ENCODE measurements at regions not wholly inside any gene's neighbourhood (a gene's known extent, or its start where the extent isn't known, plus 50 kb on each side); places are given as distances from the start of the nearest gene placed in this dataset.

DNA sequence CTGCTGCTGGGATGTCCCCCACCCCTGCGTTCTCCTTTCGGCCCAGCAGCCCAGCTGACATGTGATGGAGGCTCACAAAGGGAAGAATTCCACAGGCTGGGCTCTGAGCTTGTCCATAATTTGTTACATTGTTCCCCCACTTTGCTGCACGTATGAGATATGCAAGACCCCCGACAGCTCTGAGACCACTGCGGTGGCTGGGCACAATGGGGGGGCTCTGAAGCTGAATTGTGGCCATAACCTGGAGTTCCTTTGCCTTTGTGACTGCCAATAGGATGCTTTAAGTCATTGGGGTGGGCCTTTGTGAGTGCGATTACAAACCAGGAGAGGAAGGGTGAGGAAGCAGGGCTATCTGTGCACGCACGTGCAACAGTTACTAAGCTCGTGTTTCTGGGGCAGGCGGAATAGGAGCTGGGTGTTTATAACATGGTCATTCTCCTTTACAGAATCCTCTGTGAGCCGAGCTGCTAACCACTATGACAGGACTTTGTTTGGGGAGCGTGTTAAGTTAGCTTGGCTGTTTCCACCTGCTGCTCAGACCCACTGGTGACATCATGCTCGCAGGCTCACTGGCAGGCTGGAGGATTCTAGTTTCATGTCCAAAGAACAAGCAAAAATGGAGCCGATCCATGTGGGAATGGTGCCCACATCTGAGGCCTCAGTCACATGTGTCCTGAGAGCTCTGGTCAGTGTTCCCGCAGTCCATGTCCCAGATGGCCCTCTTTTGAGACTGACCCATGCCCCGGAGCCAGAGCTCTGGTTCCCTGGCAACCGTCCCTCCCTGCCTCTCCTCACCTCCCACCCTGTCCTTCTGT, 208.3 kb upstream of the SALL1 start:
- peak in 1 of 2 donors; percentile 12 for DNase-seq (ENCODE audit: low read depth in 2 of 2)
- TF ChIP-seq, protein P1, sequence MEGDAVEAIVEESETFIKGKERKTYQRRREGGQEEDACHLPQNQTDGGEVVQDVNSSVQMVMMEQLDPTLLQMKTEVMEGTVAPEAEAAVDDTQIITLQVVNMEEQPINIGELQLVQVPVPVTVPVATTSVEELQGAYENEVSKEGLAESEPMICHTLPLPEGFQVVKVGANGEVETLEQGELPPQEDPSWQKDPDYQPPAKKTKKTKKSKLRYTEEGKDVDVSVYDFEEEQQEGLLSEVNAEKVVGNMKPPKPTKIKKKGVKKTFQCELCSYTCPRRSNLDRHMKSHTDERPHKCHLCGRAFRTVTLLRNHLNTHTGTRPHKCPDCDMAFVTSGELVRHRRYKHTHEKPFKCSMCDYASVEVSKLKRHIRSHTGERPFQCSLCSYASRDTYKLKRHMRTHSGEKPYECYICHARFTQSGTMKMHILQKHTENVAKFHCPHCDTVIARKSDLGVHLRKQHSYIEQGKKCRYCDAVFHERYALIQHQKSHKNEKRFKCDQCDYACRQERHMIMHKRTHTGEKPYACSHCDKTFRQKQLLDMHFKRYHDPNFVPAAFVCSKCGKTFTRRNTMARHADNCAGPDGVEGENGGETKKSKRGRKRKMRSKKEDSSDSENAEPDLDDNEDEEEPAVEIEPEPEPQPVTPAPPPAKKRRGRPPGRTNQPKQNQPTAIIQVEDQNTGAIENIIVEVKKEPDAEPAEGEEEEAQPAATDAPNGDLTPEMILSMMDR (IDR thresholded peaks at IDR 0.05; ENCODE audit: low read depth, low read length), result no peak

DNA sequence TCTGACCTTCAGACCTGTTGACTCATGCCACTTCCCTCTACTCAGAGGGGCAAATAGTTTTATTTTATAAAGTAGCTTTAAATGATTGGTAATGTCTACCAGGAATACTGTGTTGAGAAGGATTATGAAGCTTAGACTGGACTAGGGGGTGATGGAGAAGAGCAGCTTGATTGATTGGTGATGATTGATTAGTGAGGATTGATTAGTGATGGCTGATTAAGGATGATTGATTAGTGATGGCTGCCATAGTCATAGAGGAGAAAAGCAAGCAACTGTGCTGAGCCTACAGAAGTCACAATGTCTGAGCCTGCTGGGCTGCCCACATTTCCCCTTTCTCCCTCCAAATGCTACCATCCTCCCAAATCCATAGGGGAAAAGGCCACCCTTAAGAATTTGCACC, 206.8 kb upstream of the SALL1 start:
- no peak for DNase-seq (ENCODE audit: low read depth in 2 of 2)
- no peak overlapping the region for H3K4me3 ChIP-seq (replicated peaks in 1 of 2; ENCODE audit: low read depth in 2 of 2, low read length in 2 of 2)
- TF ChIP-seq, protein P1 (IDR thresholded peaks at IDR 0.05; ENCODE audit: low read depth, low read length), result no peak

More for the DNA sequence above, 208.3 kb upstream of the SALL1 start:
- H3K4me3 ChIP-seq (replicated peaks in 1 of 2; ENCODE audit: low read depth in 2 of 2, low read length in 2 of 2), result no peak overlapping the region

DNA sequence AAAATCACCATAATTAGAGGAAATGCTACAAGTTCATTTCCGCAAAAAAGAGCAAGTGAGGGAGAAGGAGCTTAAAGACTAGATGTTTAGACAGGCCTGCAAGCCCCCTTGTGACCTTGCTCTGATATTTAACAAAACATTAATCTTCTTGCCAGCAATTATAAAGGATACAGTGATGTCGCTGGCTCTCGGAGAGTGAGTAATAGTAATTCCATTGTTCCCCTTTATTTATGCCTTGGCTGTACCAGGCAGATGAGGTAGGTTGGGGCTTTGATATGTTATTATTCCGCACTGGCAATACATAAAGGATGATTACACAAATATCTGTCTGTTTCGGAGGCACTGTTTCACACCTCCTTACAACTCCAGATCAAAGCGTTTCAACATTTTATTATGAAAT, 204.8 kb upstream of the SALL1 start:
- no peak overlapping the region for H3K4me3 ChIP-seq (replicated peaks in 1 of 2; ENCODE audit: low read depth in 2 of 2, low read length in 2 of 2)
- TF ChIP-seq, protein P1 (IDR thresholded peaks at IDR 0.05; ENCODE audit: low read depth, low read length), result no peak
- DNase-seq (ENCODE audit: low read depth in 2 of 2), result no peak

DNA sequence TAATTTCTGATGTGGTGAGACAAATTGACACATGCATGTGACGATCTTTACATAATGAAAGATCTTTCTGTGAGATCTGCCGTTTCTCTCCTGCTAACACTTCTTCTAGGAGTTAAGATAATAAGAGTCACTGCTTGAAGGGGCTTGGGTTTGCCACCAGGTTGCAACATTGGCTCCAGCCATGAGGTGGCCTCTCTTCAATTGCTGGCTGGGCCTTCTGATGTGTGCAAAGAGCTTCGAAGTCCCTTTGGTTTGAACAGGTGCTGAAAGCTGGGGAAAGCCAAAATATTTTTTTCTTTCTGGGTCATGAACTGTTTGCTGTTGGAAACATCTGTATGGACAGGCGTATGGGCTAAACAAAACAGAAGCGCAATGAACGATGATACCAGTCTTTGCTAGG, 204.1 kb upstream of the SALL1 start:
- TF ChIP-seq, protein P1 (IDR thresholded peaks at IDR 0.05; ENCODE audit: low read depth, low read length), result no peak
- no peak overlapping the region for H3K4me3 ChIP-seq (replicated peaks in 1 of 2; ENCODE audit: low read depth in 2 of 2, low read length in 2 of 2)
- no peak for DNase-seq (ENCODE audit: low read depth in 2 of 2)

DNA sequence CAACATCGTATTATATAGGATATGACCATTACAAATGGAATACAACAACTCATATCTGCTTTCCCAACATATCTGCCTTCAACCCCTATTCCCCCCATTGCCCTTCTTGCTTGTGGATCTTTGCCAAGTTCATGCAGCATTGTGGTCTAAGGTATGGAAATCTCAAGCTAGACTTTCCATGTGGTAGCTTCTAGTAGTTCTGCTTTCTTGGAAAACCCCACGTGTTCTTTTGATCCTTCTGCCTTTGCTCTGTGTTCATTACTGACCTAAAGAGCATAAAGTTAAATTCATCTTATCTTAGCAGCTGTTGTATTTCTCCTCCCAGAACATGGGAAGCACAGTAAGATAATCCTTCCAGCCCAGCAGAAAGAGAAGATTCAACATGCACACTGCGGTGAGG, 202.0 kb upstream of the SALL1 start:
- no peak for DNase-seq (ENCODE audit: low read depth in 2 of 2)
- TF ChIP-seq, protein P1 (IDR thresholded peaks at IDR 0.05; ENCODE audit: low read depth, low read length), result no peak
- H3K4me3 ChIP-seq (replicated peaks in 1 of 2; ENCODE audit: low read depth in 2 of 2, low read length in 2 of 2), result no peak overlapping the region

DNA sequence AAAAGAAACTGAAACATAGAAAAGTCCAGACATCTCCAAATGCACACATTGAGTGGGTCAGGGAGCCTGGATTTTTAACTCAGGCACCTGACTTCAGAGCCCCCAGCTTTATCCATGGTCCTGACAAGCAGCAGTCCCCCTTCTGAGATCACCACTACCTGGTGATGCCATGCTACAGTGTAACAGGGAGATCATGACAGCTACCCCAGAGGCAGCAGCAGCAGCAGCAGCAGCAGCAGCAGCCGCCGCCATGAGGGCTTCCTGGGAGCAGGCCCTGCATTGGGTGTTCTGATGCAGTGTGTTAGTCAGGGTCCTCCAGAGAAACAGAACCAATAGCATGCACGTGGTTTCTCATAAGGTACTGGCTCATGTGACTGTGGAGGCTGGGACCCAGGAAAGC, 198.6 kb upstream of the SALL1 start:
- no peak for DNase-seq (ENCODE audit: low read depth in 2 of 2)
- TF ChIP-seq, protein P1 (IDR thresholded peaks at IDR 0.05; ENCODE audit: low read depth, low read length), result no peak
- no peak overlapping the region for H3K4me3 ChIP-seq (replicated peaks in 1 of 2; ENCODE audit: low read depth in 2 of 2, low read length in 2 of 2)

Measured in cardiac fibroblast (primary cell).